ENCODE measurements at regions not wholly inside any gene's neighbourhood (a gene's known extent, or its start where the extent isn't known, plus 50 kb on each side); places are given as distances from the start of the nearest gene placed in this dataset.

DNA sequence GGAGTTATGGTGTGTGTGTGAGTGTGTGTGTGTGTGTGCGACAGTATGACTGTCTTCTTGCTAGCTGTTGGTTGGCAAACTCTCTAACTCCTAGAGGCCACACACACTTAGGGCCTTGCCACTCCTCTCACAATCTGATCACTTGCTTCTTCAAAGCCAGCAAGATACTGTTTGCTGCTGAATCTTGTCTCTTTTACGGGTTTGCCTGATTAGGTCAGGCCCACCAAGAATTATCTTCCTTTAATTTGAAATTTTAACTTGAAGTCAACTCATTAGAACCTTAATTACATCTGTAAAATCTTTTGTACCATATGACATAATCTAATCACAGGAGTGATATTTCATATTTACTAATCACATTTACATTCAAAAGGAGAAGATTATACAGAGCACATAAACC lies 359.2 kb upstream of the SGCG start:
- no peak overlapping the region for H3K4me3 Mint-ChIP-seq
- DNase-seq (ENCODE audit: low read depth, low spot score): no peak
- TF ChIP-seq, protein P1, sequence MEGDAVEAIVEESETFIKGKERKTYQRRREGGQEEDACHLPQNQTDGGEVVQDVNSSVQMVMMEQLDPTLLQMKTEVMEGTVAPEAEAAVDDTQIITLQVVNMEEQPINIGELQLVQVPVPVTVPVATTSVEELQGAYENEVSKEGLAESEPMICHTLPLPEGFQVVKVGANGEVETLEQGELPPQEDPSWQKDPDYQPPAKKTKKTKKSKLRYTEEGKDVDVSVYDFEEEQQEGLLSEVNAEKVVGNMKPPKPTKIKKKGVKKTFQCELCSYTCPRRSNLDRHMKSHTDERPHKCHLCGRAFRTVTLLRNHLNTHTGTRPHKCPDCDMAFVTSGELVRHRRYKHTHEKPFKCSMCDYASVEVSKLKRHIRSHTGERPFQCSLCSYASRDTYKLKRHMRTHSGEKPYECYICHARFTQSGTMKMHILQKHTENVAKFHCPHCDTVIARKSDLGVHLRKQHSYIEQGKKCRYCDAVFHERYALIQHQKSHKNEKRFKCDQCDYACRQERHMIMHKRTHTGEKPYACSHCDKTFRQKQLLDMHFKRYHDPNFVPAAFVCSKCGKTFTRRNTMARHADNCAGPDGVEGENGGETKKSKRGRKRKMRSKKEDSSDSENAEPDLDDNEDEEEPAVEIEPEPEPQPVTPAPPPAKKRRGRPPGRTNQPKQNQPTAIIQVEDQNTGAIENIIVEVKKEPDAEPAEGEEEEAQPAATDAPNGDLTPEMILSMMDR (conservative IDR thresholded peaks at IDR 0.05): no peak
- no peaks in the 10 kb centered on the region for H3K4me1 Mint-ChIP-seq
- no peak overlapping the region for H3K27ac Mint-ChIP-seq (ENCODE audit: unreplicated experiment)
- H3K27me3 Mint-ChIP-seq (ENCODE audit: low read depth): no peaks in the 10 kb centered on the region
- no peaks in the 10 kb centered on the region for H3K9me3 Mint-ChIP-seq
- H3K36me3 Mint-ChIP-seq (ENCODE audit: low read depth): no peaks in the 10 kb centered on the region

DNA sequence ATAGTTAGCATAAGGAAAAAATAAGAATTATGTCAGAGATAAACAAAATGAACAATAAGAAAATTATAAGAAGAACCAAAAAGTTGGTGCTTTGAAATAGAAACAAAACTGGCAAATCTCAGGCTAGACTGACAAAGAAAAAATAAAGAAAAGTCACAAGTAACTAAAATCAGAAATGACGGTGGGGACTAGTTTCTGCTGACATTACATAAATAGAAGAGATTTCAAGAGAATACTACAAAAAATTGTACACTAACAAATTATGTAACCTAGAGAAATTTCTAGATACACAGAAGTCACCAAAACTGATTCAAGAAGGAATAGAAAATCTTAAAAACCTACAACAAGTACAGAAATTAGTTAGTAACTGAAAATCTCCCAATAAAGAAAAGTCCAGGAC lies 355.6 kb upstream of the SGCG start:
- no peak overlapping the region for H3K4me3 Mint-ChIP-seq
- no peaks in the 10 kb centered on the region for H3K27me3 Mint-ChIP-seq (ENCODE audit: low read depth)
- no peaks in the 10 kb centered on the region for H3K4me1 Mint-ChIP-seq
- TF ChIP-seq, protein P1 (conservative IDR thresholded peaks at IDR 0.05): no peak
- H3K36me3 Mint-ChIP-seq (ENCODE audit: low read depth): no peaks in the 10 kb centered on the region
- no peak overlapping the region for H3K27ac Mint-ChIP-seq (ENCODE audit: unreplicated experiment)
- H3K9me3 Mint-ChIP-seq: no peaks in the 10 kb centered on the region
- no peak for DNase-seq (ENCODE audit: low read depth, low spot score)

DNA sequence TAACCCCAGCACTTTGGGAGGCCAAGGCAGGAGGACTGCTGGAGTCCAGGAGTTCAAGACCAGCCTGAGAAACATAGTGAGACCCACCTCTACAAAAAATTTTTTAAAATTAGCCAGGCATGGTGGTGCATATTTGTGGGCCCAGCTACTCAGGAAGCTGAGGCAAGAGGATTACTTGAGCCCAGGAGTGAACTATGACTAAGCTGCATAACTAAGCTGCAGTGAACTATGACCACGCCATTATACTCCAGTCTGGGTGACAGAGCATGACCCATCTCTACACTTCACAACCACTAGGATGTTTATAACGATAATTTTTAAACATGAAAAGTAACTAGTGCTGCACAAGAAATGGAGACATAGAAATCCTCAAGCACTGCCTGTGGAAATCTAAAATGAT lies 352.7 kb upstream of the SGCG start:
- Mint-ChIP-seq H3K27me3 (ENCODE audit: low read depth) (no peaks in the 10 kb centered on the region), H3K9me3 (no peaks in the 10 kb centered on the region), H3K4me3 (no peak overlapping the region), H3K27ac (ENCODE audit: unreplicated experiment) (no peak overlapping the region), H3K36me3 (ENCODE audit: low read depth) (no peaks in the 10 kb centered on the region), H3K4me1 (no peaks in the 10 kb centered on the region)
- DNase-seq (ENCODE audit: low read depth, low spot score): no peak
- TF ChIP-seq, protein P1 (conservative IDR thresholded peaks at IDR 0.05): no peak

DNA sequence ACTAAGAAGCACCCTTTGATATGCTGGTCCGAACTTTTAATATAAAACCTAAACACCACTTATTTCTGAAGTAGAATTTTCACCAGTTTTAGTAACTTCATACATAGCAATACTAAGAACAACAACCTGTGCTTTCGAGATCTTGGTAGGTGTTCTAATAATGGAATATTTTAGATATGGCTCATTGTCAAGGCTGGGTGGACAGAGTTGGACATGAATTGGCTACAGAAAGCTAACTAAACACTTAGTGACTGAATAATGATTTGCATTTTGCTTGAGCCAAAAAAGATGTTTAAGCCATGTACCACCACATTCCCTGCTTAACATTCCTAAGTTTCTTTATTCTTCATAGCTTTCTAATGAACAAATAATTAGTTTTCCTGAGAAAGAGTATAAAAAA lies 344.3 kb upstream of the SGCG start:
- DNase-seq (ENCODE audit: low read depth, low spot score): no peak
- no peak overlapping the region for H3K4me3 Mint-ChIP-seq
- no peaks in the 10 kb centered on the region for H3K27me3 Mint-ChIP-seq (ENCODE audit: low read depth)
- no peaks in the 10 kb centered on the region for H3K4me1 Mint-ChIP-seq
- H3K36me3 Mint-ChIP-seq (ENCODE audit: low read depth): no peaks in the 10 kb centered on the region
- H3K27ac Mint-ChIP-seq (ENCODE audit: unreplicated experiment): no peak overlapping the region
- H3K9me3 Mint-ChIP-seq: no peaks in the 10 kb centered on the region
- TF ChIP-seq, protein P1 (conservative IDR thresholded peaks at IDR 0.05): no peak

DNA sequence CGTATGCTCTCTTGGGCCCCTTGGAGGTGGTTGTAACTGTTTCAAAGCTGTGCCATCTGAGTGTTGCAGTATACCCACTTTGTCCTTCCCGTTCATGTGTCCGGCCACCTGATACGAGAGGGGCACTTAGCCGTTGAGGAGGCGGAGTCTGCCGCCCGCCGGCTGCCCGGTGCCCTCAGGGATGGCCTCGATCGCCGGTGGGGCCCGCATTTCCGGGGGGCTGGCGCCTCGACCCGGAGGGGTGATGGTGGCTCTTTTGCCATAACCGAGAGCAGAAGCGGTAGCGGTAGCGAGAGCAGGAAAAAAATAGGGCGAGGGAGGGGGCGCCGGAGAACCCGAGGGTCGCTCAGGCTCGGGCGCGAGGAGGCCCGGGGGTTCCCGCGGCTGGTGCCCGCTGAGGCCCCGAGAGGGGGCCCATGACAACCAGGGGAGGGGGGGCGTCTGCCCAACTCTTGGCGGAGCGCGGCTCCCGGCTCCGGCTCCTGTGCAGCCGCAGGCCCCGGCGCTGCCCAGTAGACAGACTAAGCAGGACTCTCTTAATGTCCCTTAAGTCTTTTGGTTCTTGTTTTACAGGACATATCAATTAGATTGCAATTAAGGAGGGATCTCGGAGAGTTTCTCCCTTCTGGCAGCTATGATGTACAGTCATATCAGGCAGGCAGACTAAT lies 342.7 kb upstream of the SGCG start:
- Mint-ChIP-seq H3K27ac (ENCODE audit: unreplicated experiment) (no peak overlapping the region), H3K4me3 (no peak overlapping the region), H3K4me1 (no peaks in the 10 kb centered on the region)

More for the DNA sequence above, 342.7 kb upstream of the SGCG start:
- H3K36me3 Mint-ChIP-seq (ENCODE audit: low read depth): no peaks in the 10 kb centered on the region
- TF ChIP-seq, protein P1 (conservative IDR thresholded peaks at IDR 0.05): no peak
- DNase-seq (ENCODE audit: low read depth, low spot score): no peak
- no peaks in the 10 kb centered on the region for H3K27me3 Mint-ChIP-seq (ENCODE audit: low read depth)
- H3K9me3 Mint-ChIP-seq: no peaks in the 10 kb centered on the region
